HG03439 (cell line): ENCODE measurements at regions not wholly inside any gene's neighbourhood (a gene's known extent, or its start where the extent isn't known, plus 50 kb on each side); places are given as distances from the start of the nearest gene placed in this dataset.
"Not testable (repeated sequence)": the region's sequence is repeated elsewhere in the genome, so short reads cannot be mapped to it uniquely, and the experiment has no call there.

ENCODE experiments used
- ATAC-seq: cut with Tn5 transposase; IDR thresholded peaks from one replicate; pipeline ENCODE4 v1.9.1; 2021; ENCODE audit warnings: mild to moderate bottlenecking, moderate library complexity; ENCODE audit not compliant: unreplicated experiment

- no peak for ATAC-seq
Observed at GRCh38 chrY:7320751-7321150, 409.2 kb upstream of the AMELY start.

GRCh38 chrY:7320171-7320570 lies 408.6 kb upstream of the AMELY start:
- ATAC-seq = not testable (repeated sequence)

GRCh38 chrY:7318122-7318521 lies 406.6 kb upstream of the AMELY start:
- ATAC-seq = no peak

- no peak for ATAC-seq
Observed at GRCh38 chrY:7317571-7317970, 406.0 kb upstream of the AMELY start.

GRCh38 chrY:7310482-7311269 lies 399.1 kb upstream of the AMELY start:
- no peak for ATAC-seq

- ATAC-seq = no peak
Observed at GRCh38 chrY:7308816-7309215, 397.3 kb upstream of the AMELY start.

GRCh38 chrY:7302306-7302705 lies 390.8 kb upstream of the AMELY start:
- ATAC-seq = no peak

- ATAC-seq = no peak
Observed at GRCh38 chrY:7299960-7300359, 388.4 kb upstream of the AMELY start.

- no peak for ATAC-seq
Observed at GRCh38 chrY:7292113-7292512, 380.6 kb upstream of the AMELY start.

- ATAC-seq = peak; percentile 76
Observed at GRCh38 chrY:7289889-7290833, 378.6 kb upstream of the AMELY start.

GRCh38 chrY:7288611-7289010 lies 377.1 kb upstream of the AMELY start:
- ATAC-seq = no peak

- ATAC-seq = not testable (repeated sequence)
Observed at GRCh38 chrY:7287963-7288362, 376.4 kb upstream of the AMELY start.

GRCh38 chrY:7285388-7285787 lies 373.8 kb upstream of the AMELY start:
- no peak for ATAC-seq

GRCh38 chrY:7283001-7283400 lies 371.4 kb upstream of the AMELY start:
- no peak for ATAC-seq

GRCh38 chrY:7280151-7280740 lies 368.7 kb upstream of the AMELY start:
- not testable (repeated sequence) for ATAC-seq

GRCh38 chrY:7275751-7276150 lies 364.2 kb upstream of the AMELY start:
- ATAC-seq = no peak

GRCh38 chrY:7275014-7275413 lies 363.5 kb upstream of the AMELY start:
- no peak for ATAC-seq

GRCh38 chrY:7274369-7274913 lies 362.9 kb upstream of the AMELY start:
- peak; percentile 22 for ATAC-seq

GRCh38 chrY:7273587-7274203 lies 362.1 kb upstream of the AMELY start:
- ATAC-seq = peak; percentile 77

GRCh38 chrY:7272556-7273195 lies 361.1 kb upstream of the AMELY start:
- no peak for ATAC-seq
